GM19463 (cell line): ENCODE measurements at regions not wholly inside any gene's neighbourhood (a gene's known extent, or its start where the extent isn't known, plus 50 kb on each side); places are given as distances from the start of the nearest gene placed in this dataset.

Experiments used
- ATAC-seq: cut with Tn5 transposase; IDR thresholded peaks from one replicate; pipeline ENCODE4 v1.9.1; 2021; ENCODE audit warnings: mild to moderate bottlenecking, moderate library complexity; ENCODE audit not compliant: unreplicated experiment

GRCh38 chr16:9446471-9447194 is 355.2 kb downstream of the HAPSTR1 start:
- no peak for ATAC-seq

- no peak for ATAC-seq
These were observed 355.7 kb downstream of the HAPSTR1 start for GRCh38 chr16:9447195-9447551.

GRCh38 chr16:9447699-9448098 is 356.3 kb downstream of the HAPSTR1 start:
- no peak for ATAC-seq

GRCh38 chr16:9449597-9449996 is 358.2 kb downstream of the HAPSTR1 start:
- ATAC-seq = no peak

- ATAC-seq = no peak
These were observed 365.8 kb downstream of the HAPSTR1 start for GRCh38 chr16:9457215-9457614.

GRCh38 chr16:9458816-9459215 is 367.4 kb downstream of the HAPSTR1 start:
- ATAC-seq = no peak

GRCh38 chr16:9462984-9463383 is 371.5 kb downstream of the HAPSTR1 start:
- no peak for ATAC-seq

- ATAC-seq = no peak
These were observed 372.0 kb downstream of the HAPSTR1 start for GRCh38 chr16:9463461-9463860.

- ATAC-seq = no peak
These were observed 373.7 kb downstream of the HAPSTR1 start for GRCh38 chr16:9465161-9465560.

- no peak for ATAC-seq
These were observed 378.1 kb downstream of the HAPSTR1 start for GRCh38 chr16:9469512-9469911.

GRCh38 chr16:9476744-9477143 is 385.3 kb downstream of the HAPSTR1 start:
- no peak for ATAC-seq

GRCh38 chr16:9479008-9479407 is 387.6 kb downstream of the HAPSTR1 start:
- ATAC-seq = no peak

- no peak for ATAC-seq
These were observed 389.1 kb downstream of the HAPSTR1 start for GRCh38 chr16:9480503-9480902.

GRCh38 chr16:9481747-9482730 is 390.6 kb downstream of the HAPSTR1 start:
- ATAC-seq = no peak

GRCh38 chr16:9484426-9484825 is 393.0 kb downstream of the HAPSTR1 start:
- ATAC-seq = no peak

- ATAC-seq = no peak
These were observed 393.4 kb downstream of the HAPSTR1 start for GRCh38 chr16:9484881-9485280.

- ATAC-seq = no peak
These were observed 398.5 kb downstream of the HAPSTR1 start for GRCh38 chr16:9489835-9490467.

- ATAC-seq = no peak
These were observed 404.4 kb downstream of the HAPSTR1 start for GRCh38 chr16:9495824-9496223.

- ATAC-seq = no peak
These were observed 406.3 kb downstream of the HAPSTR1 start for GRCh38 chr16:9497750-9498149.

- ATAC-seq = no peak
These were observed 408.6 kb downstream of the HAPSTR1 start for GRCh38 chr16:9499941-9500593.

- no peak for ATAC-seq
These were observed 409.4 kb downstream of the HAPSTR1 start for GRCh38 chr16:9500872-9501271.
